ENCODE measurements at regions not wholly inside any gene's neighbourhood (a gene's known extent, or its start where the extent isn't known, plus 50 kb on each side); places are given as distances from the start of the nearest gene placed in this dataset.

DNA sequence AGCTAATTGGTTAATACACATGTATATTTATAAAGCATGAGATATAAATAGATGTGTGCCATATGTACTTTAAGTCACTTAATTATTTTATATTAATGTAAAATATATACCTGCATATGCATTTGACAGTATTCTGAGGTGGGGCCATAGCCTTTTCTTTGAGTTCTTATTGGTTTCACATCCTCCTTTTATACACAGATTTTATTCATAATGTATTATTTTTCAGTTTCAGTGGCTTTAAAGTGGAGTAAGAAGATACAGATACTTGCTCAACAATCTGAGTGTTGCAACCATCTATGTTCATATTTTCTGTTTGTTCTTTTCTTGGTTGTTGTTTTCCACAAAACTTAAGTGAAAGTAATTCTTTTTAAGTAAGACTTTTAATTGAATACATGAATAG lies 436.5 kb downstream of the RND3 start:
- no peak for TF ChIP-seq NCOR1 (IDR thresholded peaks at IDR 0.05)
- TF ChIP-seq JUN (IDR thresholded peaks at IDR 0.05; ENCODE audit: borderline replicate concordance, low read depth, low read length), result no peak
- TF ChIP-seq JUN (CRISPR knock-in tag; IDR thresholded peaks at IDR 0.05; ENCODE audit: borderline replicate concordance), result no peak
- TF ChIP-seq NR2F6 (CRISPR knock-in tag; IDR thresholded peaks at IDR 0.05), result no peak
- TF ChIP-seq ZHX1 (conservative IDR thresholded peaks at IDR 0.05; ENCODE audit: low read length), result no peak
- TF ChIP-seq POLR2A (conservative IDR thresholded peaks at IDR 0.05), result no peak

Data from K562 (cell line).